ENCODE measurements at regions not wholly inside any gene's neighbourhood (a gene's known extent, or its start where the extent isn't known, plus 50 kb on each side); places are given as distances from the start of the nearest gene placed in this dataset.

GRCh38 chrX:65610481-65610880, 57.0 kb upstream of the MSN start:
- no peaks in the 10 kb centered on the region for H3K27me3 Mint-ChIP-seq (ENCODE audit: low read depth)

GRCh38 chrX:65610040-65610439, 57.4 kb upstream of the MSN start:
- Mint-ChIP-seq H3K4me1 (no peaks in the 10 kb centered on the region), H3K9me3 (peaks cover 30% of the 10 kb centered on the region), H3K27me3 (ENCODE audit: low read depth) (no peaks in the 10 kb centered on the region), H3K36me3 (no peaks in the 10 kb centered on the region), H3K4me3 (no peak overlapping the region), H3K27ac (no peak overlapping the region)
- no peak for DNase-seq (ENCODE audit: low spot score in 2 of 2, unreplicated experiment in 2 of 2)
- TF ChIP-seq CTCF (IDR thresholded peaks at IDR 0.05; ENCODE audit: unreplicated experiment): no peak

More at GRCh38 chrX:65610481-65610880, 57.0 kb upstream of the MSN start:
- Mint-ChIP-seq H3K9me3 (peaks cover 26% of the 10 kb centered on the region), H3K27ac (no peak overlapping the region), H3K4me1 (no peaks in the 10 kb centered on the region), H3K36me3 (no peaks in the 10 kb centered on the region), H3K4me3 (no peak overlapping the region)
- TF ChIP-seq CTCF (IDR thresholded peaks at IDR 0.05; ENCODE audit: unreplicated experiment): no peak
- DNase-seq (ENCODE audit: low spot score in 2 of 2, unreplicated experiment in 2 of 2): no peak

GRCh38 chrX:65609237-65609636, 58.2 kb upstream of the MSN start:
- no peak overlapping the region for H3K4me3 Mint-ChIP-seq
- no peak overlapping the region for H3K27ac Mint-ChIP-seq
- no peaks in the 10 kb centered on the region for H3K4me1 Mint-ChIP-seq
- H3K27me3 Mint-ChIP-seq (ENCODE audit: low read depth): no peaks in the 10 kb centered on the region
- TF ChIP-seq CTCF (IDR thresholded peaks at IDR 0.05; ENCODE audit: unreplicated experiment): no peak
- no peaks in the 10 kb centered on the region for H3K36me3 Mint-ChIP-seq
- H3K9me3 Mint-ChIP-seq: peaks cover 31% of the 10 kb centered on the region
- no peak for DNase-seq (ENCODE audit: low spot score in 2 of 2, unreplicated experiment in 2 of 2)

- DNase-seq (ENCODE audit: low spot score in 2 of 2, unreplicated experiment in 2 of 2): no peak
- TF ChIP-seq CTCF (IDR thresholded peaks at IDR 0.05; ENCODE audit: unreplicated experiment): no peak
- H3K9me3 Mint-ChIP-seq: peaks cover 31% of the 10 kb centered on the region
- H3K4me3 Mint-ChIP-seq: no peak overlapping the region
- no peaks in the 10 kb centered on the region for H3K4me1 Mint-ChIP-seq
- H3K36me3 Mint-ChIP-seq: no peaks in the 10 kb centered on the region
- H3K27me3 Mint-ChIP-seq (ENCODE audit: low read depth): no peaks in the 10 kb centered on the region
- H3K27ac Mint-ChIP-seq: no peak overlapping the region
These were observed 59.4 kb upstream of the MSN start for GRCh38 chrX:65608026-65608425.

GRCh38 chrX:65607070-65607742, 60.2 kb upstream of the MSN start:
- Mint-ChIP-seq H3K4me1 (no peaks in the 10 kb centered on the region), H3K9me3 (peaks cover 31% of the 10 kb centered on the region), H3K36me3 (no peaks in the 10 kb centered on the region), H3K27ac (no peak overlapping the region), H3K27me3 (ENCODE audit: low read depth) (no peaks in the 10 kb centered on the region), H3K4me3 (no peak overlapping the region)
- TF ChIP-seq CTCF (IDR thresholded peaks at IDR 0.05; ENCODE audit: unreplicated experiment): no peak
- DNase-seq (ENCODE audit: low spot score in 2 of 2, unreplicated experiment in 2 of 2): no peak

GRCh38 chrX:65602221-65602560, 65.3 kb upstream of the MSN start:
- Mint-ChIP-seq H3K4me3 (no peak overlapping the region), H3K27ac (no peak overlapping the region), H3K36me3 (no peaks in the 10 kb centered on the region), H3K9me3 (peaks cover 21% of the 10 kb centered on the region), H3K27me3 (ENCODE audit: low read depth) (no peaks in the 10 kb centered on the region), H3K4me1 (no peaks in the 10 kb centered on the region)
- no peak for TF ChIP-seq CTCF (IDR thresholded peaks at IDR 0.05; ENCODE audit: unreplicated experiment)
- no peak for DNase-seq (ENCODE audit: low spot score in 2 of 2, unreplicated experiment in 2 of 2)

All from mesothelial cell of epicardium (in vitro differentiated cells).